GM21381 (cell line): ENCODE measurements at regions not wholly inside any gene's neighbourhood (a gene's known extent, or its start where the extent isn't known, plus 50 kb on each side); places are given as distances from the start of the nearest gene placed in this dataset.

Source experiments
- ATAC-seq: cut with Tn5 transposase; IDR thresholded peaks from one replicate; pipeline ENCODE4 v1.9.1; 2021; ENCODE audit warnings: mild to moderate bottlenecking, moderate library complexity; ENCODE audit not compliant: unreplicated experiment

DNA sequence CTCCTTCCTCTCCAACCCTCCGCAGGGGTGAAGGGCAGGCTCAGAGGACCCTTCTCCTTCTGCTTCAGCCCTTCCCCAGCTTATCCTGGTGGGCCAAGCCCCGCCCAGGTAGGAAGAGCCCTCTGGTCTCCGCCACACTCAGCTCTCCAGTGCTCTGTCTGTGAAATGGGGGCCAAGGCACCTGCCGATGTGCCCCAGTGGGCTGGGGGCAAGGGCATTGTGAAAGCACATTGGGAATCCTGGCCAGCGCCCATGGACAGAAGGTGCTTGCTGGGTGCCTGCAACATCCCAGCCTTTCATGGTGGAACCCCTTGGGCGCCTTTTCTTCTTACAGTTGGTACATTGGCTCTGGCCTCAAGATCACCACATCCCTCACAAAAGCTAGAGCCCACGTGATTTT lies 150.8 kb downstream of the INHBB start:
- no peak for ATAC-seq

DNA sequence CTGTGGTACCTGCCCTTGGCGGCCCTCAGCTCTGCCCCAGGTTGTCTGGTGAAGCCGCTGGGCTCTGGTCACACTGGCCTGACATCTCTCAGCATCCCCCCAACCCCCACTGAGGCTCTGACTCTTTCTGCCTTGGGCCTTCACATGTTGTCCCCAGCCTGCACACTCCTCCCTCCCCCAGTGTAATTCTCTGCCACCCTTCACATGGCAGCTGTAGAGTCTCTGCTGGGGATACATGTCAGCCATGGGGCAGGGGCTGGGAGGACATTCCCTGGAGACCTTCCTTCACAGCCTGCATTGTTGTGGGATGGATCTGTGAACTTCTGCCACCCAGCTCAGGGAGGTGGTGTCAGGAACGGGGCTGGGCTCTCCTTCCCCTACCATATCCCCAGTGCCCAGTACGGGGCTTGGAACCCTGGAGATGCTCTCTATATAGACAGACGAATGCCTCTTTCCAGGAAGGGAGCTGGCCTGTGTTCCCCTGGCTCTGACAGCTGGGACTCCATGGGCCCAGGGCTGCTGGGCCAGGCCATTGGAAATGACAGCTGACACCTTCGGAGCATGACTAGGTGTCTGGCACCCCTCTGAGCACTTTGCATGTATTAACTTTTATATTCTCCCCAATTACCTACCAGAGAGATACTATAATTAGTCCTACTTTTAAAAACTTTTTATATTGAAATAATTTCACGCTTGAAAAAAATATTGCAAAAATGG lies 151.5 kb downstream of the INHBB start:
- ATAC-seq: no peak

DNA sequence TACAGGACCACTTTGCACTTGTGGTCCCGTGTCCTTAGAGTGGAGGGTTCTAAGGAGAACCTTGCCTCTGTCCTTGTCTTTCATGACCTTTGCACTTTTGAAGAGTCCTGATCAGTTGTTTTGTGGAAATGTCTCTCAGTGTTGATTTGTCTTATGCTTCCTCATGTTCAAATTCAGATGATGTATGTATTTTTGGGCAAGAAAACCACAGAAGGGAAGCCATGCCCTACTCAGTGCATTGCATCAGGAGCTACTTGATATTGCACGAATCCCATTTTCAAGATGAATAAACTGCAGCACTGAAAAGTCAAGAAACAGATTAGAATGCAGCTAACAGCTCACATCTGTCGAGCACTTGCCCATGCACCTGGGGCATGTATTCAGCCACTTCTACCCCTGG lies 152.2 kb downstream of the INHBB start:
- no peak for ATAC-seq

GRCh38 chr2:120498576-120499394 lies 152.8 kb downstream of the INHBB start:
- ATAC-seq: no peak

GRCh38 chr2:120499784-120500495 lies 154.0 kb downstream of the INHBB start:
- ATAC-seq: no peak

DNA sequence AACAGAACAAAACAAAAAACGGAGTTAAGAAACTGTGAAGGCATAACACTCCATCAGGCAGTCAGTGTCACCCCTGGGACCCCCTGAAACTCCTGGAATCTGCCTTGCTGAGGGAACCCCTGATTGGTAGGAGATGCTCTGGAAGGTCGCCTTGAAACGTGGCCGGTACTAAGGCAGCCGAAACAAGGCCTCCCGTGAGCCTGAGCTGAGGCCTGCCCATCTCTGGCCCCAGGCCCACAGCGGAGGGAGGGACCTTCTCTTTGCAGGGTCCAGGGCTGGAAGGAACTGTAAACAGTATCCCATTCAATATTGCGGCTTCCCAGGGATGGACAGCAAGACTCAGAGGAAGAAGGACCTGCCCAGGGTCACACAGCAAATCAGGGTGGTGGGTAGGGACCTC lies 155.7 kb downstream of the INHBB start:
- ATAC-seq: no peak

DNA sequence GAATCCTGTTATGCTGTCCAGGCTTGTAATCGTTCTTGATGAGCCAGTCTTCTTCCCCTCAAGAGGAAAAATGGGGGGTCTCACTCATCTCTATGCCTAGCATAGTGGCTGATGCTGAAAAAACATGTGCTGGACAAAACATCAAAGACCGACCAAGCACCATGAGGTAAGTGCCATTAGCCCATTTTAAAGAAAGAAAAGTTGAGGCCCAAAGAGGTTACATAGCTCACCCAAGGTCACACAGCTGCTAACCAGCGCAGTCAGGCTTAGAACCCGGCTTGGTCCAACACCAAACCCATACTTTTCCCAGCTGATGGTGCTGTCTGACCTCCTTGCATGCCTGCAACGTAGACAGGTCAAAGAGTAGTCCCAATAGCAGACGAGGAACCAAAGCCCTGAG lies 156.4 kb downstream of the INHBB start:
- no peak for ATAC-seq

DNA sequence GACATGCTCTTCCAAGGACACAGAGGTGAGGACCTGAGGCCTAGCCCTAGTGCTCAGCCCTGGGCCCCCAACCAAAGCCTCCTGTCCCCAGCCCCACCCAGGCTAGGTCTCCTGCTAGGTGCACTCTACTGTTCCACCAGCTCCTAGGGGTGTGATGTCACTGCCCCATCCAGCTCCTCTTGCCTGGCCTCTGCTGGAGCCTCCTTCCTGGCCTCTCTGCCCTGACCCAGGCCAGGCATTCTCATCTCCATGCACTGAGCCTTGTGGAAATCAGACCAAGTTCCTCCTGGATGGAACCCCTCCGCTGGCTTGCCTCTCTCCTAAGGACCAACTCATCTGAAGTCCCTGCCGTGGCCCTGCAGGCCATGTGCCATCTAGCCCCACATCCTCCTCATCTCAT lies 156.8 kb downstream of the INHBB start:
- ATAC-seq: no peak

DNA sequence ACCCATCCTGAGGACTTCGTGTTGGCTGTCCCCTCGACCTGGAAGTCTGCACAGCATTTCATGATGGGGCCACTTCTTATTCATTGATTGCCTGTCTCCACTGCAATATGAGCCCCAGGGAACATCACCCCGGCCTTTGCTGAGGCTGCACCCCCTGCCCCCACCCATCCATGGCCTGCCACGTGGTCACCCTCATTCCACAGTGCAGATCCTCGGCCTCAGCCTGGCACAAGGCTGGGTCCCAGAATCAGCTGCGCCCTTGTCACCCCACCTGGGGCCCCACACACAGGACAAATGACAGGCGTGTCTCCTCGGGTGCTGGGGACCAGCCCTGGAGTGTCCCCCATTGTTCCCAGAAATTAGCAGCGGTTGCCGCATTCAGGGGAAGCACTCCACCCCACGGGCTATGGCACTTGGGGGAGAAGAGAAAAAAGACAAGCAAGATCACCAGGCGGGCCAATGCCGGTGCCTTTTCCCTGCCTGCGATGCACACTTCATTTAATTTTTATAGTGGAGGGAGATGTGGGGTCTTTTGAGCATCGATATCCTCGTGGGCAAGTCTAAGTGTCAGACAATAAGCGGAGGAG lies 157.4 kb downstream of the INHBB start:
- no peak for ATAC-seq

DNA sequence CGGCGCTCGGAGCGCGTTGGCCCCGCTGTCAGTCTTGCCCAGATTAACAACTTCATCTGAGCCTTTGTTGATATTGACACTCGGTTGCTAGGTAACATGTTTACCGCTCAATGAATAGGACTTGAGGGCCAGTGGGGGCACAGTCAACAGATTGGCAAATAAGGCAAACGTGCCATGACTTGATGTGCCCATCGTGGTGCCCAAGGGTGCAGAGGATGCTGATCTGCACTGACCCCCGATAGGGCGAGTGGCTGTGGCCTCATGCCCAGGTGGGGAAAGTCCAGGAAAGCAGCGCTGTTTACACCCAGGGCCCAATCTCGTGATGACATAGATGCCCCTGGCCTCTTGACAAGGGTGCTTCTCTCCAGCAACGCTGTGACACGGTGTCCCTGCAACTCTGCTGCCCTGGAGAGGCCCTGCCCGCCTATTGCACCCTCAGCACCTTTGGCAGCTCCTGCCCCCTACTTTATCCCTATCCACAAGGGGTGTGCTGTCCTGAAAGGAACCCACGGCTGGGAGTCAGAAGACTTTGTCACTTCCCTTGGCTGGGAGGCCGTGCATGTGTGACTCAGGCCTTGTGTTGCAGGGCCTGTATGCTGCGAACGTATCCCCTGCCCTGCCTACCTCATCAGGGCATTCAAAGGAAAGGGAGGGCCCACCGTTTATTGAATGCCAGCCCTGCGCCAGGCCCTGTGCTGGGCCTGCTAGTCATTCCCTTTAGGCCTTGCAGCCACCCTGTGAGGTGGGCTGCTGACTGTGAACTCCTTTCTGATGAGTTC lies 158.0 kb downstream of the INHBB start:
- no peak for ATAC-seq

DNA sequence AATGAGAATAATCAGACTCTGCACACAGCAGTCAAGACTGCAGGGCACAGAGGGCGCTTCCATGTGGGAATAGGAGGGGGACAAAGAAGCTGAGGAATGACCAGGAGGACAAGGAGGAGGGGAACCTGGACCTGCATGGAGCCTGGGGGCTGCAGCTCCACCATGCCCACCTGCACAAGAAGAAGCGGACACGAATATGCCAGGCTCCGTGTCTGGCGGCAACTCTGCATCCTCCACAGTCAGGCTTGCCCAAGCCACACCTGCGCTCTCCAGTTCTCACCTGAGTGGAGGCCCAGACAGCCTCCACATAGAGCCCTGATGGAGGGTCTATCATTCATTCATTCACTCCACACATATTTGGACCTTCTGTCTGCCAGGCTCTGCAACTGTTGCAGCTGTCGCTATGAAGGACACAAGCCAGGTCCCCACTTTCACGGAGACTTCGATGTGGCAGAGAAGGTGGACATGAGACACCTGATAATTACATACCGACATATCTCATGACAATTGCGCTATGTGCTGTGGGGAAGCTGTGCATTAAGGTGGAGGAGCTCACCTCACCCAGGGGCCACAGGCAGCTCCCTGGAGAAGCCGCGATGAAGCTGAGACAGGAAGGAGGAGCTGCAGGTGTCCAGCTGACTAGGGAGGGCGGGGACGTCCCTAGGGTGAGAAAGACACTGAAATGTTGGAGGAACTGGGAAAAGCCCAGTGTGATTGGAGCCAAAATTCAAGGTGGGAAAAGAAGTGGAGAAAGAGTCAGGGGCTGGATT lies 159.2 kb downstream of the INHBB start:
- no peak for ATAC-seq

DNA sequence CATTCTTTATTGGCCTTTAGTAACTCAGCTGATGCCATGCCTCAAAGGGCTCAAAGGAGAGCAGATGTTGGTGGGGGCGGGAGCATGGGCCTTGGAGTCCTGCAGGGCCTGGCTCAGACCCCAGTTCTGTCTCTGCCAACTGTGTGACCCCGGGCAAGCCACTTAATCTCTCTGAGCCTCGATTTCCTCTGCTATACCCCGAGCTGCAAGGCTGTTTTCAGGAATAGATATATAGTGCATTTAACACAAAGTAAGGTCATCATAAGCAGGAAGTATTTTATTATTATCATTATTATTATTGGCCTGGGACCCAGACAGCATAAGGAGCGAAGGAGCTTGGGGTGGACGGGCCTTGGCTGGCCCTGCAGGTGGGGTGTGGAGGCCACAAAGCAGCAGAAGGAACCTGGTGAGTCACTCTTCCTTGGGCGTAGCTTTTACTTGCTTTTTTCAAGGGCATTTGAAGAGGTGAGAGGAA lies 162.7 kb downstream of the INHBB start:
- ATAC-seq: no peak

- no peak for ATAC-seq
These were observed 163.4 kb downstream of the INHBB start for GRCh38 chr2:120509213-120509815.

DNA sequence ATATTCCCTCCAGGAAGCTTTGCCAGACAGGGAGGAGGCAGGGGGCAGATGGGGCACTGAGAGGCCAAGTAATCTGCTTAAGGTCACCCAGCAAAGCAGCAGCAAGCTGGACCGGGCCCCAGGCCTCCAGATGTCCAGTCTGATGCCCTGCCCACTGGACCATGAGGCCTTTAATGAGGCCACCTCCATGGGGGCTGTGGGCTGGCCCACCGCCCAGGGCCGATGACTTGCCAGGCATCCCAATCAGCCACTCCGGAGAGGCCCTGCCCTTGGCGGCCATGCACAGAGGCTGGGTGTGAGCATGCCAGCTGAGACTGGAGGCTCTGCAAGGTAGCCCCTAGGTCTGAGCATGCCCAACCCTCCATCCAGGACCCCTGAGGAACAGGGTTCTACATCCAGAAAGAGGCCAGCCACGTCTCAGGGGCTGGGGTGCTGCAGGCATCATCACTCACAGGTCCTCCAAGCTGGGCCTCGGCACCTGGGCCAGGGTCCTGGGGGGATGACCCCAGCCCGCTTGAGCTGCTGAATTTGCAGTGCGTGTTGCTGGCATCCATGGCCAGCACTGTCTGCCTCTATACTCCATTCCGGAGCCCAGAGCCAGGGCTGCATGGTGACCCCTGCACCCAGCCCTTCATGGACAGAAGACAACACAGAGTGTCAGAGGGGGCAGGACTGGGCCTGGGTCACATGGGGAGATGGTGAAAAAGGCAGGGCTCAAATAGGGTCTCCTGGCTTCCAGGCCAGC lies 164.2 kb downstream of the INHBB start:
- ATAC-seq: no peak

DNA sequence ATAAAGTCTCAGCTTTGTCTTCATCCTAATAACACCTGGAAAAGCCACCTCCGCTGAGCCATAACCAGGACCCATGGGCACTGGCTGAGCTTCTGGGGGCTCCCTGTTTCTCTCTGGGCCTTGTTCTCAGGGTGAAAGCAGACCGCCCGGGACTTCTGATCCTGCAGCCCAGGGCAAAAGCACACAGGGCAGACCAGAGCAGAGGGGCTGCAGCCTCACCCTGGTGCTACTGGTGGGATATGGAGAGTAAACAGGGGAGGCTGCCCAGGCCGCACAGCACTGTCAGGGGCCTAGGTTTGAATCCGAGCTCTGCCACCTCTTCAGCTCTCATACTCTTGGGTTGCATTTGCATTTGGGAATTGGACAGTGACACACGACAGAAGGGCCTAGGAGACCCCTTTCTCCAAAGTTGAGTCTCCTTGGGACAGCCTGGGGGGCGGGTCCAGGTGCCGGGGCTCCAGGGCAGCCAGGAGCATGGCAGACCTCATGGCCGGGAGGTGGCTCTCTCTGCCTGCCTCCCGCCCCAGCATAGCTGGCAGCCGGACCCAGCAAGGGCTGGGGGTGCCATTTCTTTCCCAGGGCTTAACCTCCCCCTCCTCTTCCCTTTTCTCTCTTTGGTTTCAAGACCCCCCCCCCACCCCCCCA lies 164.9 kb downstream of the INHBB start:
- no peak for ATAC-seq

GRCh38 chr2:120511536-120511935 lies 165.6 kb downstream of the INHBB start:
- no peak for ATAC-seq

GRCh38 chr2:120511947-120512710 lies 166.2 kb downstream of the INHBB start:
- ATAC-seq: no peak
